ENCODE measurements at regions not wholly inside any gene's neighbourhood (a gene's known extent, or its start where the extent isn't known, plus 50 kb on each side); places are given as distances from the start of the nearest gene placed in this dataset.

DNA sequence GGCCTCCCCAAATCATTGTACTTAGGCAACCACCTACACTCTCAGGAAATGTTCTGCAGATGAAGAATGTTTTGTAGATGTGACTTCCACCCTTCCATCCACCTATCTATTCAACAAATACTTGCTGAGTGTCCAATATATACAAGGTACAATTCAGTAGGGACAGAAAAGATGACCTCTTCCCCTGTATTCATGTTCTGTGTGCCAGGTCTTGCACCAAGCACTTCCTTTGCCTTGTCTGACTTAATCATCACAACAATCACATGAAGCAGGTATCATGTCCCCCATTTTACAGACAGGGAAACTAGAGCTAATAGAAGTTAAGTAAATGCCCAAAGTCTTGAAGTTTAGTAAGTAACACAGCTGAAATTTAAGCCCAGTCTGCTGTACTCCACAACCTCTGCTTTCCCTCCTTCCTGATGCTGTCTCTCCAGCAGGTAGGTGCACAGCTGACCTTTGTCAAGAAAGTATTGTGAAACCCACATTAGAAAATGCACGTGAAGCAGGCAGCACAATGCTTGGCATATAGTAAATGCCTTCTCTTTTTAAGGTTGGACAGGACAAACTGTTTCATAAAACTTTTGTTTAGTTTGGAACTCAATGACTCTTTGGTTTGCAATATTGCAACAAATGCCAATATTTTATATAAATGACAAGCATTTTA is 296.5 kb downstream of the DEPDC1B start:
- TF ChIP-seq, protein P1, sequence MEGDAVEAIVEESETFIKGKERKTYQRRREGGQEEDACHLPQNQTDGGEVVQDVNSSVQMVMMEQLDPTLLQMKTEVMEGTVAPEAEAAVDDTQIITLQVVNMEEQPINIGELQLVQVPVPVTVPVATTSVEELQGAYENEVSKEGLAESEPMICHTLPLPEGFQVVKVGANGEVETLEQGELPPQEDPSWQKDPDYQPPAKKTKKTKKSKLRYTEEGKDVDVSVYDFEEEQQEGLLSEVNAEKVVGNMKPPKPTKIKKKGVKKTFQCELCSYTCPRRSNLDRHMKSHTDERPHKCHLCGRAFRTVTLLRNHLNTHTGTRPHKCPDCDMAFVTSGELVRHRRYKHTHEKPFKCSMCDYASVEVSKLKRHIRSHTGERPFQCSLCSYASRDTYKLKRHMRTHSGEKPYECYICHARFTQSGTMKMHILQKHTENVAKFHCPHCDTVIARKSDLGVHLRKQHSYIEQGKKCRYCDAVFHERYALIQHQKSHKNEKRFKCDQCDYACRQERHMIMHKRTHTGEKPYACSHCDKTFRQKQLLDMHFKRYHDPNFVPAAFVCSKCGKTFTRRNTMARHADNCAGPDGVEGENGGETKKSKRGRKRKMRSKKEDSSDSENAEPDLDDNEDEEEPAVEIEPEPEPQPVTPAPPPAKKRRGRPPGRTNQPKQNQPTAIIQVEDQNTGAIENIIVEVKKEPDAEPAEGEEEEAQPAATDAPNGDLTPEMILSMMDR (conservative IDR thresholded peaks at IDR 0.05), result no peak
- TF ChIP-seq EZH2 (IDR thresholded peaks at IDR 0.05; ENCODE audit: low read depth), result no peak
